ENCODE measurements at regions not wholly inside any gene's neighbourhood (a gene's known extent, or its start where the extent isn't known, plus 50 kb on each side); places are given as distances from the start of the nearest gene placed in this dataset.

GRCh38 chr3:115423170-115423569, 200.1 kb upstream of the GAP43 start:
- no peak for TF ChIP-seq CTCF (IDR thresholded peaks at IDR 0.05)
- TF ChIP-seq ZFX (IDR thresholded peaks at IDR 0.05; ENCODE audit: borderline replicate concordance): no peak
